KOPT-K1 (cell line): ENCODE measurements at regions not wholly inside any gene's neighbourhood (a gene's known extent, or its start where the extent isn't known, plus 50 kb on each side); places are given as distances from the start of the nearest gene placed in this dataset.

Experiments
- H3K27ac ChIP-seq: fragments of 200-600 bp; sonication (generic); 2 replicates; pipeline ENCODE4 v1.5.1; 2016; ENCODE audit warnings: antibody characterized with exemption, mild to moderate bottlenecking, low read depth, low read length; ENCODE audit not compliant: poor library complexity, severe bottlenecking
- H3K36me3 ChIP-seq: fragments of 200-600 bp; sonication (generic); 2 replicates; pipeline ENCODE4 v1.5.1; 2017; ENCODE audit warnings: antibody characterized with exemption, mild to moderate bottlenecking, low read length, moderate library complexity; ENCODE audit not compliant: insufficient read depth
- H3K9me3 ChIP-seq: fragments of 200-600 bp; sonication (generic); 2 replicates; pipeline ENCODE4 v1.5.1; 2017; ENCODE audit warnings: antibody characterized with exemption, low read length, mild to moderate bottlenecking; ENCODE audit not compliant: insufficient read depth, poor library complexity, severe bottlenecking

DNA sequence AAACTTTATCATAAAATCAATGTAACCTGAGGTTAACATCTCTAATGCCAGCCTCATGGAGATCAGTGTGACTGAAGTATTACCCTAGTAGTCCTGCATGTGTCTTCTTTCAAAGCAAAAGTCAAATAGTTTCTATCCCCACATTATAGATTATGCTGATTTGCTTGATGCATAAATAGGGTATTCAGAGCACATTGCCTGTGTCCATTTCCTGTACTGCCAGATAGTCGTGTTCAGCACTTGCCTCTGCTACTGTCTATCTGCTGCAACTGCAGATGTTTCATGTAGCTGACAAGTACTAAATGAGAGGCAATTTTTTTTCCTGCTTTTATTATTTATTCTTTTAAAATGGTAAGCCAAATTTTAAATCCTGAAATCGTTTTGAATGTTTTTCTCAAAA lies 348.7 kb downstream of the CHRM3 start:
- H3K27ac ChIP-seq = no peak overlapping the region
- H3K36me3 ChIP-seq = no peaks in the 10 kb centered on the region
- H3K9me3 ChIP-seq = no peaks in the 10 kb centered on the region

DNA sequence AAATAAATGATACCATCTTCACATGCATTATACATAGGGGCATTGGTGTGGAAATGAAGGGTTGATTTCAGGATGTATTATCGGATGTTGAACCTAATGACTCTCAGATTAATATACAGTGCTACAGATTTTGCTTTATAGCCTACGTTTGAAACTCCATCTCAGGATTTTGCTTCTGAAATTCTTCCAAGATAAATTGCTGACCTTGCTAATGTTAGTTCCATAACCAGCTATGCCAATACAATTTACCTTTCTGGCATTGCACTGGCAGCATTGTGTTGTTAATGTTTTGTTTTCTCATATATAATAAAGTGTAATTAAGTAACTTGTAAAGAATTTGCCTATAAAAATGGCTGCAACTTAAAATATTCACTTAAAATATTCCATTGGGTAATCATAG lies 350.1 kb downstream of the CHRM3 start:
- Histone ChIP-seq H3K27ac (no peak overlapping the region), H3K36me3 (no peaks in the 10 kb centered on the region), H3K9me3 (no peaks in the 10 kb centered on the region)

DNA sequence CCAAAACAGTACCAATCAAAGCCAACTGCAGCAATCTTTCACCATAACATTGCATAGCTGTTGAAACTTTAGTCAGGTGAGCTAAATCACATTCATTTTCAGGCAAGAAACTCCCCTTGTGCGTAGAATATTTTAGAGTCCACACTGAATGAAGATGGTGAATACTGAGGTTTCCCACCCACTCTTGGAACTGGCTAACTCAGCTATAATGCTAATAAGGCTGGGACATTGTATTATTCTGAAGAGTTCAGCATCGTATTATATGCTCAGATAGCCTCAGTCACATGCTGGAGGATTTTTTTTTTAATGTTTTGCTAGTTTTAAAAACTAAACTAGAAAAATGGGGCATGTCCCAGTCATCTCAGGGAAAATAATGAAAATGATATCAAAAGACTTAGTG lies 352.3 kb upstream of the FMN2 start:
- no peaks in the 10 kb centered on the region for H3K9me3 ChIP-seq
- H3K27ac ChIP-seq = no peak overlapping the region
- no peaks in the 10 kb centered on the region for H3K36me3 ChIP-seq

DNA sequence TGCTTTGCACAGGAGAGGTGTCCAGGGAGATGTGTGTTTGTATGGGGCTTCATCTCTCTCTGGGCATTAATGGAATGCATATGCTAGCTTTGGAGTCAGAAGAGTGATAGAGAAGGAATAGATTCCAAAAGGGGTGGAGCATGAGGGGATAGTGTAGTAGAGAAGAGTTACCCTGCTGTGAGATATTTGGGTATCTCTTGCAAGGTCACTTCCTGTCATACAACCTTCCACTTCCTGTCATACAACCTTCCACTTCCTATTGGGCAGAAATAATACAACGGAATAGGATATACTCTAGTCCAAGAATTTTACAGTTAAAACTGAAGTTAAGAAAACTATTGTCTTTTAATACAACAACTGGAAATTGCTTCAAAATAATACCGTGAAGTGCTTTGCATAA lies 351.8 kb upstream of the FMN2 start:
- Histone ChIP-seq H3K36me3 (no peaks in the 10 kb centered on the region), H3K27ac (no peak overlapping the region), H3K9me3 (no peaks in the 10 kb centered on the region)

DNA sequence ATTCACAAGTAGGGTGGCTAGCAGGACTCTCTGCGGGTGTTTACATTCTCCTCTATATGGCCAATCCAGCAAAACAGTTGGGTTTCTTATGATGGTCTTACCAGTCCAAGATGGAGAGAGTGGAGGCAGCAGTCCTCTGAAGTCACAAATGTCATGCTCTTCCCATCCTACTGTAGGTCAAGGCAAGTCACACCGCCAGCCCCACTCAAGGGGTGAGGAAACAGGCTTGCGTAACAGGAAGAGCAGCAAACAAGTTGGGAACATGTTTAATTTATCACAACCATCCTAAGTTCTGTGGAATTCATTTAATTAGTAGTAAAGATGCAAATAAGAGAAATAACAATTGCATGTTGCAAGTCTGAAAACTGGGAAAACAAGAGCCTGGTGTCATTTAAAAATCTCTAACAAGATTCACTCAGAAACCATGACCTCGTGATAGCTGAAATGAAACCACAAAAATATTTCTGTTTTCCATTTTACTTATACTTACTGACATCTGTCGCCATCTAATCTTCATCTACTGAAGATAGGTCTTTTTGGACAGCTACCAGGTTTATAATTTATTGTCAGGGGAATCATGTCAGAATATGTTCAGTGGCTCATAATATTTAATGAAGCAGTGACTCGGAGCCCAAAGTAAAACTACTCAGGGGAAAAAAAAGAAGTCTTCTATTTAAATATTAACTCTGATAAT lies 349.1 kb upstream of the FMN2 start:
- H3K27ac ChIP-seq = no peak overlapping the region
- no peaks in the 10 kb centered on the region for H3K36me3 ChIP-seq

DNA sequence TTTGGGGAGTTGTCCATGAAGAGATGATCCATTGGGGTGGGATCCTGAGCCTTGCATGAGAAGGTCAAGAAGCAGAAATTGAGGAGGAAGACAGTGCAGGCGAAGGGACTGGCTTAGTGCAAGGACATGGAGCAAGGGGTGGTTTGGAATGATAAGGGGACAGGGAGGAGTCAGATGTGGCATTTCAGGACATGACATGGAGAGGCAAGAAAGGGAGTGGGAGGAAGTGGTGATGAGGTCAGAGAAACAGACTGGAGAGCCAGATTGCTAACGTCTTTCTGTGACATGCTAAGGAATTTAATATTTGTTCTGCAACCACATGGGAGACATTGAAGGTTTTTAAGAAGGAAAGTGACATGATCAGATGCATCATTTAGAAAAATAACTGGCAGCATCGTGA lies 346.8 kb upstream of the FMN2 start:
- Histone ChIP-seq H3K27ac (no peak overlapping the region), H3K9me3 (no peaks in the 10 kb centered on the region), H3K36me3 (no peaks in the 10 kb centered on the region)

More for the DNA sequence above, 349.1 kb upstream of the FMN2 start:
- H3K9me3 ChIP-seq = no peaks in the 10 kb centered on the region

DNA sequence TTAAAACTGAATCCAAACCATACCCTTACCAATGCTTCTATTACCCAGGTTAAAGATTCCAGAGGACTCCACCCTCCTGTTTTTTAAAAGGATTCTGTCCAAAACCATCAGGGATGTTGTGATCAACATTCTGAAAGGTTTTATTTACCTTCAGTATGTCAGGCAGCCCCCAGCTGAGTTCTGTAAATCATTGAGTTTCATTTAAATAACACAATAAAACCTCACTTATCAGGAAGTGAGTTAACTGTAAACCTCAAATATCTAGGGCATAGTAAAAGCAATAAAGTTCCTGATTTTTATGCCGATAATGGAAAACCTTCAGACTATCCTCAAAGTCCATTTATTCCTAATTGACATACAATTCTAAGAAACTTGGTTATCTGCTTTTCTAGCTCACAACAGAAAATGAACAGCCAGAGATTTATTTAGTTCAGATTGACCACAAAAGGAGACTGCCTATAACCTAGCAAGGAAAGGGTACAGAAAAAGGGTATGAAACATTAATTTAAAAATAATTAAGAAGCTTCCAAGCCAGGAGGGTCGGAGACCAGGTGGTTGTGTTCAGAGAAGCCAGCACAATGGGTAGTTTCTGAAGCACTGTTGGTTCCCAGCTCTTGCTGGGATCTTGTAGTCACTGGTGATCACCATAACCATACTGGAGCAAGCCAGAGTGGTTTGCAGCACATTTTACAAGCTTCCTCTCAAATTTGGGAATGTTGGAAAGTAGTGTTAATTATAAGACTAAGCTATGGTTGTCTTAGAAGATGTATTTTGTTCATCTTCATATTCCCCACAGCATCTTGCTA lies 336.4 kb upstream of the FMN2 start:
- no peaks in the 10 kb centered on the region for H3K9me3 ChIP-seq
- no peaks in the 10 kb centered on the region for H3K36me3 ChIP-seq
- no peak overlapping the region for H3K27ac ChIP-seq

DNA sequence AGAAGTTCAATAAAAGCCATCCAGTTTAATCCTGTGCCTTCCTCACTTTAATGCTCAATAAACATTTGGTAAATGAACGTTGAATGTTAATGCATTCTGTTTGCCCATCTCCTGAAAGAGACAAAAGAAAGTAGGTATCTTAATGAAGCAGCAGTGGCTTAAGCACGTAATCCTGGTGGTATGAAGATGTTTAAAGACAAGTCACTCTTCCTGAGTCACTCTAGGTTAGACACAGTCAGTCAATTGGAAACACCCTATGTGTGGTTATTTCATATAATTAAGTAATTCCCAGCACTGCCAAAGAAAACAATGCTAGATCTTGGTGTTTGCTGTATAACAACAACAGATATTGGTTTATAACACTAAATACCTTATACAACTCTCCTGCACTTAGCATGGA lies 334.0 kb upstream of the FMN2 start:
- no peaks in the 10 kb centered on the region for H3K36me3 ChIP-seq
- H3K9me3 ChIP-seq = no peaks in the 10 kb centered on the region
- H3K27ac ChIP-seq = no peak overlapping the region

DNA sequence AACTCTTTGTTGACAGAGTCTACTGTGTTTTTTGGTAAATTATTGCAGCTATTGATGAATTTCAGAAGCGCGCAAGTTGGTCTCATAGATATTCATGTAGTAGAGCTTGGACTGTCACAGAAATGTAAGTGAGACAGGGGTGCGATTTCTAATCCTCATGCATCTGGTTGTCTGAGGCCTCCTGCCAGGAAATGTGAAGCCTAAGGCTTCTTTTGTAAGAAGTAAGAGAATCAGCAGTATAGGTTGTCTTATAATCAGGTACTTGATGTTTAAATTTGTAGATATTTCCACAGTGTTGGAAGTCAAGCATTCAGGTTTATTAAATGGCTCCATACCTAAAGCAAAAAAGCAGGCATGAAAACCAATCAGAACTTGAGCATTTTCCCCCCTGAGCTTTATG lies 332.9 kb upstream of the FMN2 start:
- no peaks in the 10 kb centered on the region for H3K9me3 ChIP-seq
- H3K27ac ChIP-seq = no peak overlapping the region

DNA sequence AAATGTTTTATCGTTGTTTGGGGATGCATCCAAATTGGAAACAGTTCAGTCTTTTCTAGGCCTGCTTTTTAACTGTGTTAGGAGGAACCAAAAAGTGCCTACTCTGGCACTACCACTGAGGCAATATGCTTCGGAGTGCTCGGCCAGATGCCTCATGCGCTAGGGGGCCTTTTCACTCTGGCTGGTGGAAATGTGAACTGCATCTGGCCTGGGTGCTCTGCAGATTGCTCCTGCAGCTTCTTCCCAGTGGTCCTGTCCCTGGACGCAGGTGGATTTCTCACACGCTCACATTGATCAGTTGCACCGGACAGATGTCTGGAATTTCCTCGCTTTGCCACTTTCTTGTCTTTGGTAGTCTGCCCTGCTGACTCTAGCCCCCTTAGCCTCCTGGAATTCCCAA lies 330.2 kb upstream of the FMN2 start:
- H3K9me3 ChIP-seq = no peaks in the 10 kb centered on the region
- H3K36me3 ChIP-seq = no peaks in the 10 kb centered on the region
- no peak overlapping the region for H3K27ac ChIP-seq

More for the DNA sequence above, 332.9 kb upstream of the FMN2 start:
- H3K36me3 ChIP-seq = no peaks in the 10 kb centered on the region

DNA sequence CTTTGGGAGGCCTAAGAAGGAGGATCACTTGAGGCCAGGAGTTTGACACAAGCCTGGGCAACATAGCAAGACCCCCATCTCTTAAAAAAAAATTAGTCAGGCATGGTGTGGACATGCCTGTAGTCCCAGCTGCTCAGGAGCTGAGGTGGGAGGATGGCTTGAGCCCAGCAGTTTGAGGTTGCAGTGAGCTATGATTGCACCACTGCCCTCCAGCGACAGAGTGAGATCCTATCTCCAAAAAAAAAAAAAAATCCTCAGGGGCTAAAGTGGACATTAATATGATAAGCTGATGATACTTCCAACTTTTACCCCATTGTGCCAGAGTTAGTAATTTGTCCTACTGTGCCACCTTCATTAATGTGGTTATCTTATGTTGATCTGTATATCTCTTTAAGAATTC lies 327.8 kb upstream of the FMN2 start:
- H3K36me3 ChIP-seq = no peaks in the 10 kb centered on the region
- no peak overlapping the region for H3K27ac ChIP-seq
- H3K9me3 ChIP-seq = no peaks in the 10 kb centered on the region

DNA sequence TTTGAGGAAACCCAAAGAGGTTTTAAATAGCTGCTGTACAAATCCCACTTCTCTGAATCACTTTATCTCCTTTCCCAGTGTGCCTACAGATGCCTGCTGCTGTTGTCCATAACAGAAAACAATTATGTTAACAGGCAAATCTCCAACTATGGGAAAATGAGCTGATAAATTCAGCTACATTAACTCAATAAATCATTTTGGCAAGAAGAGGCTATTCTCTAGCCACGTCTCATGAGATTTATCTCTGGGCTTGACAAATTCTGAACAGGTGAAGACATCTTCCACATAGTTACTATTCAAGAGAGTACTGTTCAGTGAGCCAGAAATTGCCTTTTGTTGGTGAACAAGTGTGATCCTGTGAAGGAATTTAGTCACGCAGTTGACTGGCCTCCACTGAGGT lies 327.1 kb upstream of the FMN2 start:
- no peaks in the 10 kb centered on the region for H3K36me3 ChIP-seq
- H3K9me3 ChIP-seq = no peaks in the 10 kb centered on the region
- H3K27ac ChIP-seq = no peak overlapping the region

DNA sequence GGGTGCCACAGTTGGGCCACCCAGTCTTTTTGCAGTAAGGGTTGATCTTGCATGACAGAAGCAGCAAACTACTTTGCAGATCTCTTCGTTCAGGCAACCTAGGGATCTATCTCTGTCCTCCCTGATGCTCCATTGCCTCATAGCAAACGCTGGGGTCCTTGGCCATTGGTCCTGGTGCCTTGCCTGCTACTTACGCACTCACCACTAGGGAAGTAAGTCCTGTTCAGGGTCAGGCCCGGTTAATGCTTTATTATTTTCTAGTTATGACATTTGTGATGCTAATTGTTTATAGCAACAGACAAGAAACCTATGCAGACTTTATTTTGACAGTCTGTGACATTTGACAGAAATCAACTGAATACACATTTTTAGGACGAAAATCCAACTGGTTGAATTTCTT lies 326.5 kb upstream of the FMN2 start:
- H3K27ac ChIP-seq = no peak overlapping the region
- no peaks in the 10 kb centered on the region for H3K36me3 ChIP-seq
- H3K9me3 ChIP-seq = no peaks in the 10 kb centered on the region

DNA sequence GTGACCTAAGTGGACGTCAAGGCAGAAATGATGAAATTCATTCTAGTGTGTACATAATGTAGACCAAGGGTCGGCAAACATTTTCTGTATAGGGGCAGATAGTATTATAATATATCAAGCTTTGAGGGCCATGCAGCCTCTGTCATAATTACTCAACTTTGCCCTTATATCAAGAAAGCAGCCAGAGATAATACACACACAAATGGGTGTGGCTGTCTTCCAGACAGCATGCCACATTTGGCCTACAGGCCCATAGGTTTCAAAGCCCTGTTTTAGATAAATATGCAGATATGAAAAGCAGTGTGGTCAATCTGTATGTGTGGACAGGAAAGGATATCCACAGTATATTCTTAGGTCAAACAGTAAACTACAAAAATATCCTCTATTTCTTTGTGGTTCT lies 320.1 kb upstream of the FMN2 start:
- no peaks in the 10 kb centered on the region for H3K36me3 ChIP-seq
- H3K27ac ChIP-seq = no peak overlapping the region
- H3K9me3 ChIP-seq = no peaks in the 10 kb centered on the region

DNA sequence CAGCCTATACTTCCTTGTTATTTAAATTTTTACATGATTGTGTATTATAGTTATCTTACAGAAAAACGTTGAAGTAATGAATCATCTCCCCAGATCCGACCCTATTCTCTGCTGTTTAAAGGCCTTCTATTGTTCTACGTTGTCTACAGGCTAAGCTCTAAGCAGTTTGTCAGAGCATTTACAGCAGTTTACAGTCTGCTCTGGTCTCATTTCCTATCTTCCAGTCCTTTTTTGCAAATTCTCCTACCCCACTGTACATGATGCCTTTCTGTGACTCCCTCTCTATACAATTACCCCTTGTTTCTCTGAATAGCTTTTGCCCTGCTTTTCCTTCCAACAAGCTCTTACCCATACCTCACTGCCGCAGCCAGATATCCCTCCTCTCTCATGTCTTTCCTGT lies 319.2 kb upstream of the FMN2 start:
- H3K27ac ChIP-seq = no peak overlapping the region
- no peaks in the 10 kb centered on the region for H3K36me3 ChIP-seq

DNA sequence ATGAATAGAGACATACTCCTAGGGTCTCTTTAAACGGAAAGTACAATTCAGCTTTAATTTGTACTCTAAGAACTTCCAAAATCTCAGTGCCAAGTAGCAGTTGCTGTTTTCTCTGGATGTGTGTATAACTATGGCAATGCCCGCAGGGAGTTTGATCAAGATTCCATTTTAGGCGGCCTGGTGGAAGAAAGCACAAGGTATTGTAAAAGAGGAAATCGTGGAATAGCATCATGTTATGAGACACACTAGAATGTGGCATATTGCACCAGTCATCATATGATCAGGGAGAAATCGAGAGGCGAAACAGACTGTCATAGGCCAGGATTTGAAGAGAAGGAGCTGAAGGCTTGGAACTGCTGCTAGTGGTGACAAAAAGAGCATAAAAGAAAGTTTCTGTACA lies 316.2 kb upstream of the FMN2 start:
- H3K36me3 ChIP-seq = no peaks in the 10 kb centered on the region
- no peaks in the 10 kb centered on the region for H3K9me3 ChIP-seq
- H3K27ac ChIP-seq = no peak overlapping the region

More for the DNA sequence above, 319.2 kb upstream of the FMN2 start:
- no peaks in the 10 kb centered on the region for H3K9me3 ChIP-seq
